ENCODE measurements at regions not wholly inside any gene's neighbourhood (a gene's known extent, or its start where the extent isn't known, plus 50 kb on each side); places are given as distances from the start of the nearest gene placed in this dataset.
A peak's percentile ranks its signal among the peaks of the same experiment; 100 is the strongest.
"Not testable (repeated sequence)": the region's sequence is repeated elsewhere in the genome, so short reads cannot be mapped to it uniquely, and the experiment has no call there.

DNA sequence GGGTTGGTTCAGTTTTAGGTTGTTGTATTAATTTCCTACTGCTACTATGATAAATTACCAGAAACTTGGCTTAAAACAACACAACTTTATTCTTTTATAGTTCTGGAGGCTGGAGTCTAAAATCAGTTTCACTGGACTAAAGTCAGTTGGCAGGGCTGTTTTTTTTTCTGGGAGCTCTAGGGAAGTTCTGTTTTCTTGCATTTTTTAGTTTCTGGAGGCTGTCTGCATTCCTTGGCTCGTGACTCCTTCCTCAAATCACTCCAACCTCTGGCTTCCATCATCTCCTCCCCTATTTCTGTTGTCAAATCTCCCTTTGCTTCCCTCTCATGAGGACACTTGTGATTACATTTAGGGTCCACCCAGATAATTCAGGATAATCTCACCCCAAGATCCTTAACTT is 51.3 kb upstream of the SUB1 start:
- no peak for DNase-seq

DNA sequence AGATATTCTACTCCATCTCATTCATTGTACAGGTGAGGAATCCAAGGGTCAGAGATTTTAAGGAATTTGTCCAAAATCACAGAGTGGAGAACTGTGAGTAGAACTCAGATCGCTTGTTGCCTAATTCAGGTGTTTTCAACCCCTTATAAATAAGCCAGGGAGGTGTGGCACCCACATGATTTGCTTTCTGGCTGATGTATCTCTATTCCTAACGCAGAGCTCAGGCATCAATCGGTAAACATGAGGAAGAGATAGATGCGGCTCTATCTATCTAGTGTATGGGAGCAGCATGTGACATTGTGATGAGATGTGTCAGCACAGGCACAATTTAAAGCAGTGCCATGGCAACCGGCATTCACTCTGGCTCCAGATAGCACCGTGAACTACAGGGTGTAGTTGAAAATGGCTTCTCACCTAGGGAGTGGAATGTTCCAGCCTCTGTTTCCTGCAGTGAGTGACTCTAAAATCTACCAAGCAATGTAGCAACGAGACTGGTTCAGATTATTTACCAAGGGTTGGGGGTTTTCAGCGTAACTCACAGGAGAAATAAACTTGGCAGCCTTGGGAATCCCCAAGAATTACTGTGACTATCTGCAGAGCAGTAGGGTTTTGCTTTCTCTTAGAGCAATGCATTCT is 53.4 kb upstream of the SUB1 start:
- no peak for DNase-seq

DNA sequence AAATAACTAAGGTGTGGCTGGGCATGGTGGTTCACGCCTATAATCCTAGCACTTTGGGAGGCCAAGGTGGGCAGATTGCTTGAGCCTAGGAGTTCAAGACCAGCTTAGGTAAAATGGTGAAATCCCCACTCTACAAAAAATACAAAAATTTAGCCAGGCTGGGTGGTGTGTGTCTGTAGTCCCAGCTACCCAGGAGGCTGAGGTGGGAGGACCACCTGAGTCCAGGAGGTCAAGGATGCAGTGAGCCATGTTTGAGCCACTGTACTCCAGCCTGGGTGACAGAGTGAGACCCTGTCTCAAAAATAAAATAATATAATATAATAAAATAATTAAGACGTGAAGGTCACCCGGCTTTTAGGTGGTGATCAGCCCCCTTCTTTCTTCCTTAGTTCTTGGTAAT is 58.0 kb upstream of the SUB1 start:
- DNase-seq: not testable (repeated sequence)

DNA sequence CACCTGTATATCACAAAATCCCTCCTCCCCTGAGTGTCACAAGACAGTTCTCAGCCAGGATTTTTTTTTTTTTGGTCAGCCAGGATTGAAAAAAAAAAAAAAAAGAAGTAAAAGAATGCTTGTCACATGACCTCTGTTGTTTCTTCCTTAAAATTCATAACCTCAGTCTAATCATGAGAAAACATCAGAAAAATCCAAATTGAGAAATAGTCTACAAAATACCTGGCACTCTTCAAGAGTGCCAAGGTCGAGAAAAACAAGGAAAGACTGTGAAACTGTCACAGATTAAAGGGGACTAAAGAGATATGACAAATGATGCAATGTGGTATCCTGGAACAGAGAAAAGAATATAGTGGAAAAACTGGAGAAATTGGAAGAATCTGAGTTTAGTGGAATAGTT is 58.5 kb upstream of the SUB1 start:
- DNase-seq: no peak

DNA sequence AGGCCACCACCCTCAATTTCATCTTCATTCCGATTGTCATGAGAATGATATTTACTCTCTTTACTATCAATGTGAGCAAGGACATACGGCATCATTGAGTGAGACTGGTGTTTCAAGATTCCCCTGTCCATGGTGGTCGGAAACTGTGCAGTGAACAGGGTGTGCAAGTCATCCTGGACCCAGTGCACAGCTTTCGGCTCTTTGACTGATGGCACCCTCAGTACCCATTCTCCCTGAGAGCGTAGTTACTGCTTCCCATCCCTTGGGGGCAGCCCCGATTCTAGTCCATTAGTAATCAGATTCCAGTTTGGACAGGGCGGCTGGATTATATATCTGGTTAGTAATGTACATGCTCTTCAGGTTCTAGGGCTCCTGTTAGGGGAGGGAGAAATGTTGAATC is 61.7 kb upstream of the SUB1 start:
- DNase-seq: no peak

DNA sequence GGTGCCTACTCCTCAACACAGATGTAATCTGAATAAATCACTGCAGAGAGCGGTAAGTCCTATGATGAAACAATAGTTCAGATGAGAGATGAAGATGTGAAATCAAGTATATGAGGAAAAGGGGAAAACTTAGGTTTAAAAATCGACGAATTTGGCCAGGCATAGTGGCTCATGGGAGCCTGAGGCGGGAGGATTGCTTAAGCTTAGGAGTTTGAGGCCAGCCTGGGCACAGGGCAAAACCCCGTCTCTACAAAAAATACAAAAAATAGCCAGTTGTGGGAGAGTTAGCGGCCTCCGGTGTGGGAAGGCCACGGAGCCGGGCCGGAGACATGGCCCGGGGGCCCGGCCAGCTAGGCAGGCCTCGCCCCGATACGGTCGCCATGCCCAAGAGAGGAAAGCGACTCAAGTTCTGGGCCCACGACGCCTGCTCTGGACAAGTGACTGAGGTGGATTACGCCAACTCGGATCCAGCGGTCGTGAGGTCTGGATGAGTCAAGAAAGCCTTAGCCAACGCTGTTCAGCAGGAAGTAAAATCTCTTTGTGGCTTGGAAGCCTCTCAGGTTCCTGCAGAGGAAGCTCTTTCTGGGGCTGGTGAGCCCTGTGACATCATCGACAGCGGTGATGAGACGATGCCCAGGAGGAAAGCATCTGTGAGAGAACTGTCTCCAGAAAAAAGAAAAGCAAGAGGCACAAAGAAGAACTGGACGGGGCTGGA is 62.8 kb upstream of the SUB1 start:
- DNase-seq: no peak

DNA sequence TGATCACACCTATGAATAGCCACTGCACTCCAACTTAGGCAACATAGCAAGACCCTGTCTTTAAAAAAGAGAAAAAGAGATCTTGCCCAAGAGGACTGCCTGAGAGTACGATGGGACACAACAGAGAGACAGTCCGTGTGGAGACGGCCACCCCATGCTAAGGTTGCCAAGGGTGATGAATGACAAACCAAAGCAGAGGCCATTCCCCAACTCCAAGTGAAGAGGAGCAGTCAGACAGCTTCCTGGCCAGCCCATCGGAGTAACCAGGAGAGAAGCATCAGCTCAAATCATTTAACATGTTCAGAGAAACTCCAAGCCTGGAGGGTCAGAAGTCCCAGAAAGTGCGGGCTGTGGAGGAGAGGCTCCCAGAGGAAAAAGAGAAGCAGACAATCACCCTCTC is 63.9 kb upstream of the SUB1 start:
- DNase-seq: no peak

DNA sequence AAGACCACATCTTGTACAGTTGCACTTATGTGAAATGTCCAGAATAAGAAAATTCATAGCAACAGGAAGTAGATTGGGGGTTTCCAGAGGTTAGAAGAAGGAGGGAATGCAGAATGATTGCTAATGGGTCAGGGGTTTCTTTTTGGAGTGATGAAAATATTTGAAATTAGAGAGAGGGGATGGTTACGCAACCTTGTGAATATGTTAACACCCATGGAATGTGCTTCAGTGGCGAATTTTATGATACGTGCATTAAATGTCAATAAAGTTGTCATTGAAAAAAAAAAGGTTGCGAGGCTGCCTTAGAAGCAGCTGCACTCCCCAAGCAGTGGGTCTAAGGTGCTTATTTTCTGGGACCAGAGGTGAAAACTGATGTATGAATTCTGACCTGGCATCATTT is 64.4 kb upstream of the SUB1 start:
- no peak for DNase-seq

DNA sequence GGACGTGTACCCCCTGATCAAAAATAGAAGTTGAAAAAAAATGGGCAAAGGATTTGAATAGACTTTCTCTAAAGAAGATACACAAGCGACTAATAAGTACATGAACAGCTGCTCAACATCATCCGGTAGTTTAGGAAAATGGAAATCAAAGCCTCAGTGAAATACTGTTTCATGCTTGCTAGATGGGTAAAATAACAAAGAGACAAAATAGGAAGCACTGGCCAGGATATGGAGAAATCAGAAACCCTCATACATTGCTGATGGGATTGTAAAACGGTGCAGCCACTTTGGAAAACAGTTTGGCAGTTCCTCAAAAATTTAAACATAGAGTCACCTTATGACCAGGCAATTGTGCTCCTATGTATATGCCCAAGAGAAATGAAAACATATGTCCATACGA is 65.0 kb upstream of the SUB1 start:
- no peak for DNase-seq

DNA sequence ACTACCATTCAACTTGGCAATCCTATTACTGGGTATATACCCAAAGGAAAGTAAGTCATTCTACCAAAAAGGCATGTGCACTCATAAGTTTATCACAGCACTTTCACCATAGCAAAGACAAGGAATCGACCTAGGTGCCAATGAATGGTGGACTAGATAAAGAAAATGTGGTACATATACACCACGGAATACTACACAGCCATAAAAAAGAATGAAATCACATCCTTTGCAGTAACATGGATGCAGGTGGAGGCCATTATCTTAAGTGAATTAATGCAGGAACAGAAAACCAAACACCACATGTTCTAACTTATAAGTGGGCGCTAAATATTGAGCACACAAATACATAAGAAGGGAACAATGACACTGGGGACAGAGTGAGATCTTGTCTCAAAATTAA is 65.8 kb upstream of the SUB1 start:
- no peak for DNase-seq

DNA sequence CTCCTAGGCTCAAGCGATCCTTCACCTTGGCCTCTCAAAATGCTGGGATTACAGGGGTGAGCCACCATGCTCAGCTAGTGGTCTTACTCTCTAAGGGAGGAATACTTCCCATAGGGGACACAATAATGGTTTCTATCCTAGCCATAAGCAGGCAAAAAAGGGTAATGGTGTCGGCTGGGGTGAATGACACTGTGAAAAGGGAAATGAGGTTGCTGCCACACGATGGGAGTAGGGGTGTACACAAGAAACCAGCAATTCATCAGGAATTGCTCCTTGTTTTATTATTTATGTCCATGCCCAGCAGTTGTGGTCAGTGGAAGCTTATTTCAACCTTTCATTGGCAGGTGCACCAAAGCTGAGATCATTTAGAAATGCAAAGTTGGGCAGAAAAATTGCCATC is 70.3 kb upstream of the ZFR start:
- no peak for DNase-seq

DNA sequence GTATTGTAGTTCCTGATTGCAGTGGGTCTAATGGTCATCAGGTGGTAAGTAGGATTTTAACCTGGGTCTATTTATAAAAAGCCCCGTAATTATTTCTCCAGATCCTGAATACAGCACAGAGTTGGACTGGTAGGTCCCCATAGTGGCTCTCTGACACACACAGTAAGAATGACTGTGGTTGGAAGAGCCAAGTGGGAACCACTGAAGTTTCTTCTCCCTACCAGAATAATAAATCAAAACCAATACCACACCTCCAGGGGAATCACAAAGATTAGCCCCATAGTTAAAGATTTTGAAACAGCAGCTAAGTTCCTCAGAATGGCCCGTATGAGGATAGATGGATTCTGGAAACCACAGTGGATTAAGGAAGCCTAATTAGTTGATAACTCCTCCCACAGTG is 68.4 kb upstream of the ZFR start:
- DNase-seq: no peak

DNA sequence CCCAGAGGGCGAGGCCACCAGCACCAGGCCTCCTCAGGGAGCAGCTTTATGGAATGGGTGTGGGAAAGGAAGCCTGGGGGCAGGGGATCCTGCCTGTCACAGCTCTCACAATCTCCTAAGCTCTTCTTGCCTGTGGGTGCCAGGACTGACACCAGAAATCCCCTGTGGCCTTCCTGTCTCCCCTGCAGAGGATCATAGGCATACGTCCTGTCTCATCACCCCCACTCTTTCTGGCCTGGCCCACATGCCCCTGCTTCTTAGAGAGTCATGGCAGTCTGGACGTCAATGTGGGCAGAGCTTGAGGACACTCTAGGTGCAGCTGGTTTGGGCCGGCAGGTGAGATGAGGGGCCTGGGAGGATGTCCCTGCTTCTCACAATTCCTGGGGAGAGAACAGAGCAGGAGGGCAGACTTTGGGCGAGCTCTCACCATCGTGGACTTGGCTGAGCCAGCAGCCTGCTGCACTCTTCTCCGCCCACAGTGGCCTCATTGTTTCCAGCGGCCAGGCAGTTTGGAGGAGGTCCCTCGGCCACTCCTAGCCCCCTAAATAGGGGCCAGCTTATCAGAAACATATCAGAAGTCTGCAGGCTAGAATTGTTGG is 67.3 kb upstream of the ZFR start:
- no peak for DNase-seq

DNA sequence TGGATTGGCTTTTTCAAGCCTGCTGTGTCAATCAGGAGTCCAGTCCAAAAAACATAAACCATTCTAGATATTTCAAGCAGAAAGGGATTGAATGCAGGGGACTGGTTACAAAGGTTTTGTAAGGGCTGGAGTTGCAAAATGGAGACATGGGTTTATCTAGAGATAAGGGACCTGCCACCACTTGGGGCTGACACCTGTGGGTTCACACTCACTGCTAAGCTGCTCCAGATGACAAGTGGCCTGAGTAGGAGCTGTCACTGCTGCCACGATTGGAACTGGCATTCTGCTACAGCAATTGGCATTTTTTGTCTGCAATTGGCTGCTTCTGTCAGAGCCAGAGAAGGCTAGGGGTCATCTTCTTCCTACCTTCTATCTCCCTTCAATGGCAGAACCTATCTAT is 66.3 kb upstream of the ZFR start:
- no peak for DNase-seq

DNA sequence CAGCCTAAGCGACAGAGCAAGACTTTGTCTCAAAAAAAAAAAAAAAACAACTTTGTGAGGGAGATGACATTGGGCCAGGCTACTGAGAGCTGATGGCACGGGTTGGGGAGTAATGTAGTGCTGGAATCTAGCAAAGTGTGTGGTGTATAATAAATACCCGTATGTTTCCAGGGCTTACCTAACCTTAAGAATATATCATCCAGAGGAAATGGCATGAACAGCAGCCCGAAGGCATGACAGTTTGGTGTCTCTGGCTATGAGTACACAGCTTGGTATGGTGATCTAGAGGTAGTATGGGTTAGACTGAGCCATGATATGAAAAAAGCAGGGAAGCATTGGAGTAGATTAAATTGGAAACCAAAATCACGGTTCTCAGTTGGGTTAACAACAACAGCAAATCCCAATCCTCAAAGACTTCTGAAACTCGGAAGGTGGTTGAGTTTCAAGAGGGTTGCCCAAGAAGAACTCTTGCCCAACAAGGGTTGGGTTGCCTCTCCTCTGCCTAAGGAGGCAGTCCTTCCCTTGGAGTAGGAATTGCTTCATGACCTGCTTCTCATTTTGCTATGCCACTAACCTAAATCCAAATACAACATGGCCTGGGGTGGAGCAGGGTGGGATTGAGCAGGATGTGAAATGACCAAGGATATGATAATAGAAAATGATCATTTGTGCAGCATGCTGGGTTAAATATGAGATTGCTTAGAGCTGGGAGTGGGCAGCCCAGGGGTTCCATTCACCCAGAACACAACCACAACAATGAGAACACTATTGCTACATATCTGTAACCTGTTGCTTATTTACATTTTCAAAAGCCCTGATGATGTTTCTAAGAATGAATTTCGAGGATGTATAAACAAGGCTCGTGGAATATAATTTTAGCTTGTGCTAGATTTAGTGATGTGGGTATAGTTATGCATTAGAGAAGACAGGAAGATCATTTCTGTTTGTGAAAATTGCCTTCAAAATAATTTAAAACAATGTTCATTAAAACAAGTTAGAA is 64.6 kb upstream of the ZFR start:
- DNase-seq: no peak

DNA sequence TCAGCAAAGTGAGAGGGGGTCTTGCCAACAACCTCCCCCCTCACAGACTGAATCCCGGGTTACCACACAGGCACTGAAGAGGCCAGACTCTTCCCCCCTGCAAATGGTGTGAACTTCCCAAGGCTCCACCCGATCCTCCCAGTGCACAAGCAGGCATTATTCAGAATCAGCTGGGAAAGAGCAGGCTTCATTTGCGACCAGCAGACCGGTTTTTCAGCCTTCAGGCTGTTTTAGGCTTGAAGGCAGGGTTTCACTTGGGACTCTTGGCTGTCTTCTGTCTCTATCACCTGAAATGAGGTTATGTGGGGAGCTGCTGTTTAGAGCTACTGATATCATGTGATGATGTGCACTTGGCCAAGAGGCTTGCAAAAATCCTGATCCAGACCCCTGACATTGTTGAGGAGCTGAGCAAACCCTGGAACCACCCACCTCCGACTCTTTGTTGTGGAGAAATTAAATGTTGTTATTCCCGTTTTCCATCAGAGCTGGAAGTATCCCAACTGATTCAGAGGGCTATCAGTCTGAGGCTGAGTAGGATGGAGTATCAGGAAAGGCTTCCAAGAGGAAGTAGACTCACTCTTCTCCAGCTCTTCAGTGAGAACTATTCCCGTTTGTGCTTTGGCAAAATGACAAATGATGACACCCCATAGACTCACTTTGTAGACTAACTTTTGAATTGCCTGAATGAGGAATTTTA is 63.3 kb upstream of the ZFR start:
- no peak for DNase-seq

DNA sequence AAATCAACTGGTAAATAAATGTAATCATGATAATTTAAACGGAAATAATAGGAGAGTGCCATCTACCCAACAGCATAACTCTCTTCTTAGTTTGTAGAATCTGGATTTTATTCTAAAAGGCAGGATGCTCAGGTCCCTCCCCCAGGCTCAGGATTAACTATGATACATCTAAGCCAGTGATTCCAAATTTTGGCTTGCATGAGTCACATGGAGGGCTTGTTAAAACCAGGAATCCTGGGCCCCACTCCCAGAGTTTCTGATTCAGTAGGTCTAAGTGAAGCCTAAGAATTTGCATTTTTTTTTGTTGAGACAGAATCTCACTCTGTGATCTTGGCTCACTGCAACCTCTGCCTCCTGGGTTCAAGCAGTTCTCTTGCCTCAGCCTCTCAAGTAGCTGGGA is 62.3 kb upstream of the ZFR start:
- DNase-seq: no peak

DNA sequence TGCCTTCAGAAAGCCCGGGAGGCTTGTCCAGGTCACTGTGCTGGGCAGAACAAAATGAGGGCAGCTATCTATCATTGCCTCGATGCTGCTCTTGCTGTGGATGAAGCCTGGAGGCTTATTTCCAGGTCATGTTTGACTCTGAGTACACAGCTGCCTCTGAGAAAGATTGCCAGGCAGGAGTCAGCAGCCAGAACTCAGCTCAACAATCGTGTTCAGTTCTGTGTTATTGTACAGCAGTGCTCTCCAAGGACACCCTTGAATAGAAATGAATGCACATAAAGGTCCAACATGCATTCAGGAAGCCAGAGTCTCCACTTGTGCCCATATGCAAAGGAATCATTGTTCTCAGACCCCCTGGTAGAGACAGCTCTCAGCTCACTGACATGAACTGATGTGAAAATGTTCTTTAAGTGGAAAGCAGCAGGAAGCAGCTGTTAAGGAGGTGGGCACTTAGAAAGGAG is 61.7 kb upstream of the ZFR start:
- peak; percentile 92 for DNase-seq

DNA sequence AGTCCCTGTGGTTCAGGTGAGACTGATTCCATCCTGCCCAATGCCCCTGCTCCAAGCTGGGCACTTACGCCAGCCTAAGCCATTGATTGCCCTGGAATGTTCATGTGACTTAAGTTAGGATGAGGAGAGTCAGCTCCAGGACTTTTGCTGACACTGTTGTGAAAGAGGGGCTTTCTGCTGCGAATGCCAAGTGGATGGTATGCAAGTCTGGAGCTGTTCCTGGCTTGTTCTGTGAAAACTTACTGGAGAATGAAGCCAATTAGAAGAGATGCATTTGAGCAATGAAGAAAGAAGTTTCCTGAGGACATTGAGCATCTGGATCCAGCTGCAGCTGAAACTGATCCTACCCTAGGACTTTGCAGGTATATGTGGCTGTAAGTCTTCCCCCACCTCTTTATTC is 61.2 kb upstream of the ZFR start:
- DNase-seq: no peak

DNA sequence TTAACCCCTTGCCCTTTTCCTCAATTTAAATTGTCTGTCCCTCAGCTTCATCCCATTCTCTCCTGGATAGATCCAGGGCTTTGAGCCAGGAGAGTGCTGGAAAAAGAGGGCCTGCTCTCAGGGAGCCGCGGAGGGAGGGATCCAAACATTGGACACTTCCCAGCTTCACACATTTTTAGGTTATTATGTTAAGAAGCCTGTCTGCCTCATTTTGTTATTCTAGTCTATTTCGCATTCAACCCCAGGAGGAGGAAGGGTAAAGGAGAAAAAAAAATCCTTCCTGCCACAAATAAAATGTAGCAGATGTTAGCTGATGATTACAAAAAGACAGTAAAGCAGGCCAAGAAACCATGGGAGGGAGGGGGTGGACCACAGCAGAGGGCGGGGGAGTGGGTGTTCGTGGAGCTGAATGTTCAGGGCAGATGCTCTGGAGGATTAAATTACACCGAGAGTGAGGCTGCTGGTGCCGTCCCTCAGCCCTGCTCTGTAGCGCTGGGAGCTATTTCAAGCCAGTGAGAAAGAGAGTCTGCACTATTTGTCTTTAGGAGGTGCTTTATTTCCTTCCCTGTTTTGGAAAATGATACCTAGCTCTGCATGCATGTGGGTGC is 60.6 kb upstream of the ZFR start:
- DNase-seq: peak; percentile 91

DNA sequence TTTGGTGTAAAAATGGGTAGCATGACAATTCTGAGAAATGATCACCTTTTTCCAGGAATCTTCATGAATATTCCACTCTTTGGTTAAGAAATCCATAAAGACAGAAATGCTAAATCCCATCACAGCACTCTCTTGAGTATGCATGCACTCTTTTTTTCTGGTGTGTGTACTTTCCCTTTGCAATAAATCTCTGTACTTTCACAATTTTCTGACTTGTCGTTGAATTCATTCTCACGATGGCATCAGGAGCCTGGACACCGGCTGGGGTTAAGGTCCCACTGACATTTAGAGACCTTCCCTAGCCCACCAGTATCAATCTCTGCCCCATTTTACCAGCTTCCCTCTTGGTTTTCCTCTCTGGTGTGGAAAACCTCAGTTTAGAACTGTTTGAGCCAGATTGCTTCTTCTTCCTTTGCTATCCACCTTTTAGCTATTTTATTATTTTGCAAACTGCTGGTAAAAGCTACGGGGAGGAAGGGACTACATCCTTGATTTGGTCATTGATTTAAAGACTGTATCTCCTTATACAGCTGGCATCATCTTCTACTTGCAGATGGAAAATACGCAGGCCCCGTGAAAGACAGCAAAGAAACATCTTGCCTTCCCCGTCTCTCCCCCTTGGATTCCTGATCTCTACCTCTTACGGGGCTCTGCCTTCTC is 59.9 kb upstream of the ZFR start:
- no peak for DNase-seq

DNA sequence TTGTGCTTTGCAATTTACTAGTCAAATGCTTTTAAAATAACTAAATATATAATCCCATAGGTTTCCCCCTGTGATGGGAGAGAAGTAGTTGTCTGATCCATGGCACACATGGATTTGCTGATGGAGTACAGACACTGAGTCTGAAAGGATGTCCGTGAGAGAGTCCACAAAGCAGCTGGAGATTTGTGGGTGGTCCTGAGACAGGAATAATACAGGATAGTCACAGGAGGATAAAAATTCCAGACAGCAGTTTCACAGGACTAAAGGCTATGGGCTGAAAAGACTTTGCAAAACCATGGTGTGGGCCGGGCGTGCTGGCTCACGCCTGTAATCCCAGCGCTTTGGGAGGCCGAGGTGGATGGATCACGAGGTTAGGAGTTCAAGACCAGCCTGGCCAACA is 58.7 kb upstream of the ZFR start:
- no peak for DNase-seq

Data from NCI-H1092 (cell line).